Vagina (tissue), 2 donors: ENCODE measurements at regions not wholly inside any gene's neighbourhood (a gene's known extent, or its start where the extent isn't known, plus 50 kb on each side); places are given as distances from the start of the nearest gene placed in this dataset.
A peak's percentile ranks its signal among the peaks of the same experiment; 100 is the strongest.

Experiments used
- DNase-seq, 2 donors: peaks; one replicate each; pipeline ENCODE4 v3.0.0-alpha.2; 2017; ENCODE audit errors: extremely low spot score in 2 of 2
- H3K27ac ChIP-seq: fragments of 200-600 bp; sonication (generic); one replicate; pipeline ENCODE4 v1.5.1; 2019
- H3K27me3 ChIP-seq: fragments of 200-600 bp; sonication (generic); one replicate; pipeline ENCODE4 v1.5.1; 2019
- H3K36me3 ChIP-seq, 2 donors: fragments of 200-600 bp; sonication (generic); one replicate each; pipeline ENCODE4 v1.5.1; 2017 to 2019
- H3K4me1 ChIP-seq: fragments of 200-600 bp; sonication (generic); one replicate; pipeline ENCODE4 v1.5.1; 2019
- H3K4me3 ChIP-seq, 2 donors: fragments of 200-600 bp; sonication (generic); 1 replicate in 1 of 2; 2 replicates in 1 of 2; pipeline ENCODE4 v1.5.1; 2016 to 2019
- H3K9me3 ChIP-seq: fragments of 200-600 bp; sonication (generic); one replicate; pipeline ENCODE4 v1.5.1; 2019
- CTCF ChIP-seq, 3 experiments: fragments of 450-650 bp in 2 of 3; fragments of 200-600 bp in 1 of 3; sonication (generic) in 1 of 3; IDR thresholded peaks; one replicate each; pipeline ENCODE4 v1.5.1; 2017 to 2019; ENCODE audit warnings: antibody characterized with exemption in 3 of 3, mild to moderate bottlenecking in 2 of 3, moderate library complexity in 2 of 3
- POLR2A ChIP-seq, 2 donors: fragments of 450-650 bp; IDR thresholded peaks; one replicate each; pipeline ENCODE4 v1.6.1; 2017; ENCODE audit warnings: antibody characterized with exemption in 2 of 2, mild to moderate bottlenecking in 2 of 2, moderate library complexity in 2 of 2
- POLR2AphosphoS5 ChIP-seq, 2 donors: sonication (generic); formaldehyde crosslinking; IDR thresholded peaks; one replicate each; pipeline ENCODE4 v1.9.0; 2017; ENCODE audit warnings: antibody characterized with exemption in 2 of 2, mild to moderate bottlenecking in 2 of 2, low read depth in 1 of 2; ENCODE audit not compliant: insufficient read depth in 1 of 2
- intact Hi-C: fragments of 100-400 bp; cut with DNase I; formaldehyde crosslinking; loops from one replicate; pipeline ENCODE4 v1.15.1; 2023

DNA sequence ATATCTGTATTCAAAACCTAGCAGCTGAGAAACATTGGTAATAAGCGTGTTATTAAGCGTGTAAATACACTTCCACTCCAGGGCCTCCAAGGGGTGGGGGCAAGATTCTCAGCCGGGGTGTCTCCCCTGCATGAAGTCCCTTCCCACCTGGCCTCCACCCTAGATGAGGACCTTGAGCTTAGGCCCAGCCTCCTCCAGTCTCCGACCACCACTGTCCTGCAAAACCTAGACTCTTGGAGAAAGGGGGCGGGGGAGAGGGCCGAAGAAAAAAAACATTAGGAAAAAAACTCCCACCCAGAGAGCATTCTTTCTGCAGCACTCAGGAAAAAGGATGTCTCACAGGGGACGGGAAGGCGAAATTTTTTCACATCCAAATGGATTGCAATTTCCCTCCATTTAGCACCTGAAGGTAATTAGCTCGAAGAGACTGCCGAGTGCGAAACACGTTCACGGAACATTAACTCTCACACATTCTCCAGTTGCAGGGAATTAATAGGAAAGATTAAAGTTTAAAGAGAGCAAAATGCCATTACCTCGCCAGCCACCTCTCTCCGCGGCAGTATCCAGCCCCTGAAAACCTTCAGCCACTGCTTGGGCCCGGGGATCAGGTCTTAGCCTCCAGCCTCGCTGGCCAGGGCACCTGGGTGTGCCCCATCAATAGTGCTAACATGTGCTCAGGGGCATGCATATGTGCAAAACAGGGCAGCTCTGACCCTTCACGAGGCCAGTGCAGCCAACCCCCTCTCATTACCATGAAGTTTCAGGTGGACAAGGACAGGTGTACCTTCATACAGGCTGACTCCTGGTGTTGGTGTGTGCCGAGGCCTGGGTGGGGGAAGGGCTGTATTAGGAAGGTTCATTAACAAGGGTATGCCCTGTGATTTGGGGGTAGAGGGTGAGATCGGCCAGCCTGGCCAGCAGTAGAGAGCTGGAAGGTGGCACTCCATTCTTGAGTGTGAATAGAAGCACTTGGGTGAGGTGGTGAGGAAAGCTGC is 77.2 kb downstream of the HIF1AN start:
- Histone ChIP-seq H3K36me3 (no peaks in the 10 kb centered on the region), H3K27me3 (no peaks in the 10 kb centered on the region), H3K4me3 (no peak overlapping the region), H3K9me3 (no peaks in the 10 kb centered on the region), H3K4me1 (no peaks in the 10 kb centered on the region), H3K27ac (no peak overlapping the region)
- DNase-seq = peak in 1 of 2 donors; percentile 64
- no peak for TF ChIP-seq POLR2AphosphoS5 (IDR thresholded peaks at IDR 0.05; ENCODE audit: insufficient read depth in 1 of 2, low read depth in 1 of 2)
- TF ChIP-seq POLR2A (IDR thresholded peaks at IDR 0.05) = no peak
- TF ChIP-seq CTCF (IDR thresholded peaks at IDR 0.05) = no peak
- intact Hi-C loops = no loop called here

- no peak overlapping the region for H3K4me3 ChIP-seq
- H3K4me1 ChIP-seq = no peaks in the 10 kb centered on the region
- TF ChIP-seq POLR2AphosphoS5 (IDR thresholded peaks at IDR 0.05; ENCODE audit: insufficient read depth in 1 of 2, low read depth in 1 of 2) (no peak), POLR2A (IDR thresholded peaks at IDR 0.05) (no peak), CTCF (IDR thresholded peaks at IDR 0.05) (no peak)
- intact Hi-C loops = no loop called here
- H3K27me3 ChIP-seq = no peaks in the 10 kb centered on the region
- H3K9me3 ChIP-seq = no peaks in the 10 kb centered on the region
- no peaks in the 10 kb centered on the region for H3K36me3 ChIP-seq
- H3K27ac ChIP-seq = no peak overlapping the region
- DNase-seq = no peak
Observed at GRCh38 chr10:100613846-100614245, 78.1 kb downstream of the HIF1AN start.

DNA sequence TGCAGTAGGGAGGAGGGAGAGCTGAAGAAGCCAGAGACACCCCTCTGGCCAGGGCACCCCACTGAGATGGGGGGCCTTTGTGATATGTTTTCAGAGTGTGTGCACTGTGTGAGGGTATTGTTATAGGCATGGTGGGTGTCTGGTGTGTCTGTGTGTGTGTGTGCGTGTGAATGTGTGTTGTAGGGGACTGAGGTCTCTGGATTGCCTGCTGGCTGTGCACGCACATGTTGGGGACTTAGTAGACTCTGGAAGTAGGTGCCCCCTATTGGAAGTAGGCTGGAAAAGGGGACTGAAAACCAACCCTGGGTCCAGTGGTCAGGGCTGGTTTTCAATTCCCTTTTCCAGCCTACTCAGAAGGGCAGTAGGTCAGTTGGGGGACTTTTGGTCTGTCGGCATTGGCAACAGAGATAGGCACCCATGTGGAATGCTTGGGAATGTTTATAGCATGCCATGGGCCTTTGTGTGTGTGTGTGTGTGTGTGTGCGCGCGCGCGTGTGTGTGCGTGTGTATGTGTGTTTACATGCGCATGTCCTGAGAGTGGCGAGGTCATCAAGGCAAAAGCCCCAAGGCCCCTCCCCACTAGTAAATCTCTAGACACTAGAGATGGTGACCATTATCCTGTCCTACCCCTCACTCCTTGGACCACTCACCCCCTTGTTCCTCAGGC is 78.8 kb downstream of the HIF1AN start:
- Histone ChIP-seq H3K4me1 (no peaks in the 10 kb centered on the region), H3K9me3 (no peaks in the 10 kb centered on the region), H3K27me3 (no peaks in the 10 kb centered on the region), H3K4me3 (no peak overlapping the region), H3K36me3 (no peaks in the 10 kb centered on the region), H3K27ac (no peak overlapping the region)
- intact Hi-C loops = no loop called here
- TF ChIP-seq CTCF (IDR thresholded peaks at IDR 0.05) = no peak
- no peak for TF ChIP-seq POLR2AphosphoS5 (IDR thresholded peaks at IDR 0.05; ENCODE audit: insufficient read depth in 1 of 2, low read depth in 1 of 2)
- TF ChIP-seq POLR2A (IDR thresholded peaks at IDR 0.05) = no peak
- DNase-seq = no peak

GRCh38 chr10:100615241-100615640 is 79.5 kb downstream of the HIF1AN start:
- DNase-seq = no peak
- Histone ChIP-seq H3K27ac (no peak overlapping the region), H3K4me1 (no peaks in the 10 kb centered on the region), H3K27me3 (no peaks in the 10 kb centered on the region), H3K9me3 (no peaks in the 10 kb centered on the region), H3K4me3 (no peak overlapping the region), H3K36me3 (no peaks in the 10 kb centered on the region)
- no peak for TF ChIP-seq POLR2AphosphoS5 (IDR thresholded peaks at IDR 0.05; ENCODE audit: insufficient read depth in 1 of 2, low read depth in 1 of 2)
- no peak for TF ChIP-seq CTCF (IDR thresholded peaks at IDR 0.05)
- TF ChIP-seq POLR2A (IDR thresholded peaks at IDR 0.05) = no peak
- intact Hi-C loops = no loop called here
